Osteoblast (primary cell): ENCODE measurements at regions not wholly inside any gene's neighbourhood (a gene's known extent, or its start where the extent isn't known, plus 50 kb on each side); places are given as distances from the start of the nearest gene placed in this dataset.

ENCODE experiments used
- DNase-seq: peaks from one replicate; pipeline ENCODE4 v3.0.0; 2011; ENCODE audit warnings: low spot score, mixed read lengths; ENCODE audit not compliant: insufficient read length; ENCODE audit errors: missing footprints
- H2AFZ ChIP-seq: 2 replicates; pipeline ENCODE4 v1.6.0; 2011; ENCODE audit warnings: mild to moderate bottlenecking, low read length
- H3K27ac ChIP-seq: 2 replicates; pipeline ENCODE4 v1.5.1; 2011; ENCODE audit warnings: mild to moderate bottlenecking, low read depth, low read length, moderate library complexity
- H3K27me3 ChIP-seq: 2 replicates; pipeline ENCODE4 v1.6.0; 2012; ENCODE audit warnings: mild to moderate bottlenecking, control low read depth, inconsistent platforms, low read length, moderate library complexity; ENCODE audit not compliant: insufficient read depth
- H3K36me3 ChIP-seq: 2 replicates; pipeline ENCODE4 v1.5.1; 2011; ENCODE audit warnings: mild to moderate bottlenecking, low read length, control low read depth, moderate library complexity; ENCODE audit not compliant: insufficient read depth
- H3K4me1 ChIP-seq: 2 replicates; pipeline ENCODE4 v1.5.1; 2011; ENCODE audit warnings: mild to moderate bottlenecking, low read length, control low read depth, moderate library complexity; ENCODE audit not compliant: insufficient read depth
- H3K4me2 ChIP-seq: 2 replicates; pipeline ENCODE4 v1.6.0; 2011; ENCODE audit warnings: mild to moderate bottlenecking, low read length; ENCODE audit not compliant: insufficient read depth
- H3K4me3 ChIP-seq: fragments of 200-600 bp; sonication (generic); 3 replicates; pipeline ENCODE4 v1.5.1; 2012; ENCODE audit warnings: mild to moderate bottlenecking, low read length, inconsistent platforms; ENCODE audit not compliant: insufficient read depth
- H3K79me2 ChIP-seq: 2 replicates; pipeline ENCODE4 v1.6.0; 2012; ENCODE audit warnings: mild to moderate bottlenecking, low read length, control low read depth, inconsistent platforms; ENCODE audit not compliant: insufficient read depth
- H3K9me3 ChIP-seq: 2 replicates; pipeline ENCODE4 v1.5.1; 2011; ENCODE audit warnings: low read depth, low read length, control low read depth
- H4K20me1 ChIP-seq: 2 replicates; pipeline ENCODE4 v1.6.0; 2012; ENCODE audit warnings: mild to moderate bottlenecking, low read length, control low read depth; ENCODE audit not compliant: insufficient read depth
- TF ChIP-seq, protein P1 (sequence below): IDR thresholded peaks from 2 replicates; pipeline ENCODE4 v1.5.1; 2011; ENCODE audit warnings: mild to moderate bottlenecking, low read depth, low read length, moderate library complexity; ENCODE audit errors: extremely low read depth

DNA sequence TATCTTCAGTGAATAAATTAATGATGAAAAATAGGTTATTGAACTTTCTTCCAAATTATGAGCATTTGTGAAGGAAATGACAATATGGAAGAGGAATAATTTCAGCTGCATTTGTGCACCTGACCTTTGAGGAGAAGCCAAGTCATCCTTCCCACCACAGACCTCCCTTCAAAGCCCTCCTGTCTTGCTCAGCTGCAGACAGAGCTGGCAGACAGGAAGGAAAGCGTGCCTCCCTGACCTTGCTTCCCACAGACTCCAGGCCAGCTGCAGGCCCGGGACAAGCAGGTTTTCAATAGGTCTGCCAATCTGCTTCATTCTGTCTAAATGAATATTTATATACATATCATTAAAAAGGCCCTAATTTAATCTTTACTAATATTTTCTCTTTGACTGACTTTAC is 152.9 kb upstream of the RBMS3 start:
- Histone ChIP-seq H3K36me3 (no peaks in the 10 kb centered on the region), H3K79me2 (no peaks in the 10 kb centered on the region), H3K4me3 (no peak overlapping the region), H3K4me2 (no peak overlapping the region), H3K27ac (no peak overlapping the region), H3K4me1 (no peaks in the 10 kb centered on the region), H3K9me3 (no peaks in the 10 kb centered on the region), H2AFZ (no peak overlapping the region), H3K27me3 (no peaks in the 10 kb centered on the region), H4K20me1 (no peaks in the 10 kb centered on the region)
- DNase-seq, result no peak
- TF ChIP-seq, protein P1, sequence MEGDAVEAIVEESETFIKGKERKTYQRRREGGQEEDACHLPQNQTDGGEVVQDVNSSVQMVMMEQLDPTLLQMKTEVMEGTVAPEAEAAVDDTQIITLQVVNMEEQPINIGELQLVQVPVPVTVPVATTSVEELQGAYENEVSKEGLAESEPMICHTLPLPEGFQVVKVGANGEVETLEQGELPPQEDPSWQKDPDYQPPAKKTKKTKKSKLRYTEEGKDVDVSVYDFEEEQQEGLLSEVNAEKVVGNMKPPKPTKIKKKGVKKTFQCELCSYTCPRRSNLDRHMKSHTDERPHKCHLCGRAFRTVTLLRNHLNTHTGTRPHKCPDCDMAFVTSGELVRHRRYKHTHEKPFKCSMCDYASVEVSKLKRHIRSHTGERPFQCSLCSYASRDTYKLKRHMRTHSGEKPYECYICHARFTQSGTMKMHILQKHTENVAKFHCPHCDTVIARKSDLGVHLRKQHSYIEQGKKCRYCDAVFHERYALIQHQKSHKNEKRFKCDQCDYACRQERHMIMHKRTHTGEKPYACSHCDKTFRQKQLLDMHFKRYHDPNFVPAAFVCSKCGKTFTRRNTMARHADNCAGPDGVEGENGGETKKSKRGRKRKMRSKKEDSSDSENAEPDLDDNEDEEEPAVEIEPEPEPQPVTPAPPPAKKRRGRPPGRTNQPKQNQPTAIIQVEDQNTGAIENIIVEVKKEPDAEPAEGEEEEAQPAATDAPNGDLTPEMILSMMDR, result no peak

DNA sequence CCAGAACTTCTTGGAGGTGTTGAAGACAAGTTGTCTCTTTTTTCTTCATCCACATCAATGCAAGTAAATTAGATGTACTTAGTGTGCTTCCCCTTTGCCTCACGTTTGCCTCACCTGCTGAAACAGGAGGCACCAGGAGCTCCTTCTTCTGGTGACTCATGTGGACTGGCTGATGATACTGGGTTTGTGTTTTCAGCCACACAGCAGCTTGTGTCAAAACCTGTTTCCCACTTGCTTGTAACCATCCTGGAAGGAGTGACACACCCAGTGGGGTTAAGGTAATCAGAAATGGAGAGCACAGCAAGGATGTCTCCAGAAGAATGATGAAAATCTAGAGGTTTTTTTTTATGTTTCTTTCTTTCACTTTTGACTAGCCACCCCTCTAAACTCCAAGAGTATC is 143.3 kb upstream of the RBMS3 start:
- Histone ChIP-seq H4K20me1 (no peaks in the 10 kb centered on the region), H3K4me2 (no peak overlapping the region)

GRCh38 chr3:29138171-29138570 is 142.7 kb upstream of the RBMS3 start:
- Histone ChIP-seq H2AFZ (no peak overlapping the region), H3K27ac (no peak overlapping the region), H3K4me1 (peaks cover 22% of the 10 kb centered on the region), H3K4me3 (no peak overlapping the region), H3K27me3 (no peaks in the 10 kb centered on the region), H3K79me2 (no peaks in the 10 kb centered on the region), H3K36me3 (no peaks in the 10 kb centered on the region), H3K9me3 (no peaks in the 10 kb centered on the region), H3K4me2 (no peak overlapping the region), H4K20me1 (no peaks in the 10 kb centered on the region)
- no peak for DNase-seq
- TF ChIP-seq, protein P1, result no peak

More for the DNA sequence above, 143.3 kb upstream of the RBMS3 start:
- DNase-seq, result no peak
- Histone ChIP-seq H3K27me3 (no peaks in the 10 kb centered on the region), H3K4me3 (no peak overlapping the region), H3K9me3 (no peaks in the 10 kb centered on the region), H3K27ac (no peak overlapping the region), H3K79me2 (no peaks in the 10 kb centered on the region), H3K36me3 (no peaks in the 10 kb centered on the region), H3K4me1 (peaks cover 22% of the 10 kb centered on the region), H2AFZ (no peak overlapping the region)
- TF ChIP-seq, protein P1, result no peak

- TF ChIP-seq, protein P1, result no peak
- H2AFZ ChIP-seq, result peak overlapping the region; percentile 76
- no peaks in the 10 kb centered on the region for H4K20me1 ChIP-seq
- peak overlapping the region; percentile 18 for H3K27ac ChIP-seq
- H3K4me1 ChIP-seq, result peaks cover 22% of the 10 kb centered on the region
- no peaks in the 10 kb centered on the region for H3K9me3 ChIP-seq
- no peaks in the 10 kb centered on the region for H3K79me2 ChIP-seq
- no peaks in the 10 kb centered on the region for H3K27me3 ChIP-seq
- no peaks in the 10 kb centered on the region for H3K36me3 ChIP-seq
- H3K4me2 ChIP-seq, result peak overlapping the region; percentile 44
- no peak for DNase-seq
- H3K4me3 ChIP-seq, result no peak overlapping the region
Observed at GRCh38 chr3:29140666-29141065, 140.2 kb upstream of the RBMS3 start.
